ENCODE measurements at regions not wholly inside any gene's neighbourhood (a gene's known extent, or its start where the extent isn't known, plus 50 kb on each side); places are given as distances from the start of the nearest gene placed in this dataset.

GRCh38 chr20:11311659-11312224, 606.0 kb upstream of the BTBD3 start:
- Histone ChIP-seq H3K9ac (replicated peaks in 1 of 4; ENCODE audit: extremely low read depth in 1 of 4, low read depth in 3 of 4, low read length in 3 of 4) (no peak overlapping the region), H3K4ac (replicated peaks; ENCODE audit: insufficient read length, low read depth, low read length) (no peak overlapping the region), H2BK20ac (ENCODE audit: low read length) (no peak overlapping the region), H3K9me3 (ENCODE audit: insufficient read depth in 2 of 2, low read depth in 1 of 2, low read length in 1 of 2) (no peaks in the 10 kb centered on the region; a peak in 1 of 4 replicates), H3K56ac (replicated peaks; ENCODE audit: insufficient read length, low read depth, low read length) (no peak overlapping the region), H3K4me1 (replicated peaks in 1 of 4; ENCODE audit: control insufficient read depth in 3 of 4, insufficient read depth in 4 of 4, low read length in 3 of 4) (no peaks in the 10 kb centered on the region), H3K4me2 (ENCODE audit: insufficient read depth in 1 of 2, low read depth in 2 of 2, low read length in 2 of 2) (no peak overlapping the region), H3K27ac (ENCODE audit: low read depth, low read length) (no peak overlapping the region), H3K36me3 (ENCODE audit: control insufficient read depth in 2 of 4, insufficient read depth in 4 of 4, low read length in 3 of 4) (no peaks in the 10 kb centered on the region), H3K14ac (ENCODE audit: insufficient read length) (no peak overlapping the region), H3K18ac (ENCODE audit: extremely low read depth, low read length) (no peak overlapping the region), H2BK12ac (ENCODE audit: low read depth, low read length) (no peak overlapping the region), H4K5ac (ENCODE audit: insufficient read length, low read depth, low read length) (no peak overlapping the region), H3K27me3 (replicated peaks in 1 of 4; ENCODE audit: control insufficient read depth in 3 of 4, extremely low read depth in 1 of 4, insufficient read depth in 3 of 4, low read length in 3 of 4) (no peaks in the 10 kb centered on the region), H3K23ac (ENCODE audit: insufficient read length) (no peak overlapping the region), H4K8ac (ENCODE audit: extremely low read depth, insufficient read depth, low read length) (no peak overlapping the region), H3K79me2 (ENCODE audit: control insufficient read depth in 1 of 2, insufficient read depth in 2 of 2, low read length in 2 of 2) (no peaks in the 10 kb centered on the region), H2BK120ac (replicated peaks; ENCODE audit: low read depth, low read length) (no peak overlapping the region), H2AFZ (ENCODE audit: low read length) (no peak overlapping the region), H3K4me3 (ENCODE audit: extremely low read depth in 1 of 4, insufficient read depth in 2 of 4, low read depth in 3 of 4, low read length in 4 of 4) (no peak overlapping the region), H2AK5ac (ENCODE audit: low read depth, low read length) (no peak overlapping the region), H2BK15ac (ENCODE audit: low read length) (no peak overlapping the region), H4K20me1 (replicated peaks in 1 of 2; ENCODE audit: control insufficient read depth in 1 of 2, insufficient read depth in 2 of 2, low read length in 2 of 2) (no peaks in the 10 kb centered on the region), H4K91ac (replicated peaks; ENCODE audit: insufficient read length, low read length) (no peak overlapping the region), H2BK5ac (ENCODE audit: low read depth, low read length) (no peak overlapping the region), H3K79me1 (ENCODE audit: low read depth, low read length) (no peaks in the 10 kb centered on the region), H3K23me2 (ENCODE audit: low read depth, low read length) (no peaks in the 10 kb centered on the region)
- POLR2A ChIA-PET (ENCODE audit: partially characterized antibody), result no interaction called here
- WGBS, 2 experiments (ENCODE audit: extremely low coverage in 1 of 2, insufficient coverage in 1 of 2, insufficient read length in 1 of 2, insufficient replicate concordance in 2 of 2, low coverage in 1 of 2, low lambda C conversion rate in 2 of 2, missing lambda C conversion rate in 1 of 2), result 91% methylated on average over 3 of the region's 3 CpGs; no CpG with 5 or more reads in 1 of the 2 experiments
- DNase-seq (ENCODE audit: low read depth in 1 of 2, low spot score in 2 of 2), result no peak
- CTCF ChIA-PET (ENCODE audit: partially characterized antibody), result no interaction called here
- no peak for TF ChIP-seq CEBPB (IDR thresholded peaks at IDR 0.05; ENCODE audit: low read depth, low read length)
- no peak for TF ChIP-seq POLR2A (IDR thresholded peaks at IDR 0.05; ENCODE audit: control extremely low read depth in 1 of 2, low read depth in 2 of 2, low read length in 2 of 2)
- TF ChIP-seq TBP (IDR thresholded peaks at IDR 0.05; ENCODE audit: low read depth, low read length), result no peak
- TF ChIP-seq PHF8 (conservative IDR thresholded peaks at IDR 0.05; ENCODE audit: low read depth, low read length), result no peak
- no peak for TF ChIP-seq NRF1 (IDR thresholded peaks at IDR 0.05; ENCODE audit: low read depth, low read length)
- TF ChIP-seq RFX5 (IDR thresholded peaks at IDR 0.05; ENCODE audit: borderline replicate concordance, low read depth, low read length), result no peak
- no peak for TF ChIP-seq FOSL1 (IDR thresholded peaks at IDR 0.05; ENCODE audit: insufficient read depth, low read depth, low read length)
- no peak for TF ChIP-seq TAF1 (IDR thresholded peaks at IDR 0.05; ENCODE audit: low read depth, low read length)
- FAIRE-seq, result no peak

Data from H1 (cell line).